IMR-90 (cell line): ENCODE measurements at regions not wholly inside any gene's neighbourhood (a gene's known extent, or its start where the extent isn't known, plus 50 kb on each side); places are given as distances from the start of the nearest gene placed in this dataset.

ENCODE experiments used
- ATAC-seq: fragments of 200-7000 bp; cut with Tn5 transposase; 2 replicates; pipeline ENCODE4 v1.9.1; 2020; ENCODE audit warnings: low read depth, mild to moderate bottlenecking, moderate library complexity
- BruUV-seq: library from RNA; stranded (reverse); fragments of 400-500 nt; replicated peaks from 2 replicates; lab custom pipeline; 2021; lab: Mats Ljungman, UMichigan
- CTCF ChIA-PET: fragments of 300-600 bp; formaldehyde crosslinking; extraction: SDS; loops from one replicate; lab custom pipeline; 2021; ENCODE audit warnings: antibody characterized with exemption; lab: Yijun Ruan, JAX
- POLR2A ChIA-PET: fragments of 300-600 bp; sonication (Branson Sonifier 250); formaldehyde crosslinking; loops from one replicate; lab custom pipeline; 2022; ENCODE audit warnings: antibody characterized with exemption; ENCODE audit not compliant: unreplicated experiment; lab: Charles Lee
- DNase-seq: peaks from one replicate; pipeline ENCODE4 v3.0.0; 2013
- H2AFZ ChIP-seq: replicated peaks from 2 replicates; pipeline ENCODE3; 2013; ENCODE audit warnings: low read length, mild to moderate bottlenecking; ENCODE audit not compliant: poor library complexity
- H2AK5ac ChIP-seq: 2 replicates; pipeline ENCODE4 v1.6.1; 2013; ENCODE audit warnings: low read depth, low read length, inconsistent platforms
- H2AK9ac ChIP-seq: replicated peaks from 2 replicates; pipeline ENCODE3; 2013; ENCODE audit warnings: mild to moderate bottlenecking, low read depth, low read length, moderate library complexity; ENCODE audit not compliant: poor library complexity
- H2BK120ac ChIP-seq: 2 replicates; pipeline ENCODE4 v1.6.1; 2013; ENCODE audit warnings: low read depth, low read length, inconsistent platforms
- H2BK15ac ChIP-seq: 3 replicates; pipeline ENCODE4 v1.6.1; 2013; ENCODE audit warnings: low read depth, low read length, inconsistent platforms
- H2BK20ac ChIP-seq: 2 replicates; pipeline ENCODE4 v1.6.1; 2013; ENCODE audit warnings: low read depth, mild to moderate bottlenecking, inconsistent platforms, low read length, moderate library complexity
- H2BK5ac ChIP-seq: 2 replicates; pipeline ENCODE4 v1.6.1; 2013; ENCODE audit warnings: mild to moderate bottlenecking, low read depth, low read length, inconsistent platforms; ENCODE audit not compliant: poor library complexity, severe bottlenecking
- H3K14ac ChIP-seq: replicated peaks from 2 replicates; pipeline ENCODE4 v1.6.1; 2013; ENCODE audit warnings: low read depth, low read length, inconsistent platforms
- H3K18ac ChIP-seq: 2 replicates; pipeline ENCODE4 v1.6.1; 2013; ENCODE audit warnings: low read depth, low read length, control low read depth
- H3K23ac ChIP-seq: 2 replicates; pipeline ENCODE4 v1.6.1; 2013; ENCODE audit warnings: low read depth, low read length, inconsistent platforms
- H3K27ac ChIP-seq: 2 replicates; pipeline ENCODE4 v1.5.1; 2013; ENCODE audit warnings: mild to moderate bottlenecking, control low read depth, low read length; ENCODE audit not compliant: insufficient read depth
- H3K27me3 ChIP-seq: 2 replicates; pipeline ENCODE4 v1.6.1; 2013; ENCODE audit warnings: low read length; ENCODE audit not compliant: control insufficient read depth, insufficient read depth
- H3K36me3 ChIP-seq: 2 replicates; pipeline ENCODE4 v1.6.1; 2013; ENCODE audit warnings: low read length, mixed read lengths; ENCODE audit not compliant: control insufficient read depth, insufficient read depth
- H3K4ac ChIP-seq: 2 replicates; pipeline ENCODE4 v1.6.1; 2013; ENCODE audit warnings: low read depth, low read length, inconsistent platforms
- H3K4me1 ChIP-seq: 2 replicates; pipeline ENCODE4 v1.6.1; 2013; ENCODE audit warnings: low read length, mixed read lengths; ENCODE audit not compliant: control insufficient read depth, insufficient read depth
- H3K4me2 ChIP-seq: 2 replicates; pipeline ENCODE4 v1.6.1; 2013; ENCODE audit warnings: low read depth, mild to moderate bottlenecking, control low read depth, low read length, moderate library complexity
- H3K4me3 ChIP-seq: 2 replicates; pipeline ENCODE4 v1.5.1; 2013; ENCODE audit warnings: low read depth, mild to moderate bottlenecking, control low read depth, low read length, moderate library complexity; ENCODE audit not compliant: insufficient read depth
- H3K56ac ChIP-seq: 2 replicates; pipeline ENCODE4 v1.6.1; 2013; ENCODE audit warnings: low read length, inconsistent platforms; ENCODE audit not compliant: insufficient read depth; ENCODE audit errors: extremely low read depth
- H3K79me1 ChIP-seq, 2 experiments: 2 replicates each; pipeline ENCODE4 v1.6.1; 2013; ENCODE audit warnings: low read length in 2 of 2, inconsistent platforms in 1 of 2, low read depth in 1 of 2
- H3K9ac ChIP-seq: 2 replicates; pipeline ENCODE4 v1.6.1; 2013; ENCODE audit warnings: low read depth, low read length, control low read depth
- H3K9me1 ChIP-seq: 2 replicates; pipeline ENCODE4 v1.6.1; 2013; ENCODE audit warnings: low read length, inconsistent platforms; ENCODE audit not compliant: insufficient read depth
- H3K9me3 ChIP-seq: 2 replicates; pipeline ENCODE4 v1.6.1; 2013; ENCODE audit warnings: low read length; ENCODE audit not compliant: control insufficient read depth, insufficient read depth
- H4K20me1 ChIP-seq: 2 replicates; pipeline ENCODE4 v1.6.1; 2013; ENCODE audit warnings: low read length, inconsistent platforms; ENCODE audit not compliant: insufficient read depth
- H4K5ac ChIP-seq: 2 replicates; pipeline ENCODE4 v1.6.1; 2013; ENCODE audit warnings: mild to moderate bottlenecking, low read depth, low read length, control low read depth
- H4K8ac ChIP-seq, 2 experiments: 2 replicates each; pipeline ENCODE4 v1.6.1; 2013; ENCODE audit warnings: low read depth in 2 of 2, low read length in 2 of 2, control low read depth in 1 of 2, inconsistent platforms in 1 of 2
- H4K91ac ChIP-seq: 2 replicates; pipeline ENCODE4 v1.6.1; 2013; ENCODE audit warnings: low read depth, low read length, inconsistent platforms; ENCODE audit not compliant: insufficient read depth
- BHLHE40 ChIP-seq: fragments of 150-350 bp; IDR thresholded peaks from 2 replicates; pipeline ENCODE4 v1.6.1; 2016; ENCODE audit warnings: mild to moderate bottlenecking, low read depth, low read length
- CEBPB ChIP-seq: IDR thresholded peaks from 2 replicates; pipeline ENCODE4 v1.6.1; 2012; ENCODE audit warnings: low read depth, low read length, improper control_type of control experiment
- CHD1 ChIP-seq: IDR thresholded peaks from 2 replicates; pipeline ENCODE4 v1.6.1; 2012; ENCODE audit warnings: low read depth, low read length, improper control_type of control experiment
- FOS ChIP-seq: fragments of 150-350 bp; IDR thresholded peaks from 2 replicates; pipeline ENCODE4 v1.6.1; 2016; ENCODE audit warnings: low read depth, low read length
- MAFK ChIP-seq: IDR thresholded peaks from 2 replicates; pipeline ENCODE4 v1.6.1; 2012; ENCODE audit warnings: low read depth, low read length, improper control_type of control experiment
- MAZ ChIP-seq: IDR thresholded peaks from 2 replicates; pipeline ENCODE4 v1.6.1; 2012; ENCODE audit warnings: low read depth, mild to moderate bottlenecking, low read length, improper control_type of control experiment, moderate library complexity, borderline replicate concordance
- NFE2L2 ChIP-seq: fragments of 150-350 bp; IDR thresholded peaks from 2 replicates; pipeline ENCODE4 v1.6.1; 2016; ENCODE audit warnings: low read depth, mild to moderate bottlenecking, low read length
- RAD21 ChIP-seq: IDR thresholded peaks from 2 replicates; pipeline ENCODE4 v1.6.1; 2012; ENCODE audit warnings: low read length, improper control_type of control experiment
- RCOR1 ChIP-seq: IDR thresholded peaks from 2 replicates; pipeline ENCODE4 v1.6.1; 2012; ENCODE audit warnings: mild to moderate bottlenecking, low read length, improper control_type of control experiment; ENCODE audit not compliant: insufficient replicate concordance
- RFX5 ChIP-seq: IDR thresholded peaks from 2 replicates; pipeline ENCODE4 v1.8.0; 2012; ENCODE audit warnings: low read depth, mild to moderate bottlenecking, low read length, moderate library complexity
- SMC3 ChIP-seq: fragments of 150-350 bp; IDR thresholded peaks from 2 replicates; pipeline ENCODE4 v1.6.1; 2016; ENCODE audit warnings: low read depth, mild to moderate bottlenecking, antibody characterized with exemption, low read length, moderate library complexity
- WGBS, 2 experiments: methylation state at CpG; one replicate each; pipeline versions ENCODE4 v1.1.5 to v1.1.7; 2013; ENCODE audit warnings: missing lambda C conversion rate in 2 of 2; ENCODE audit not compliant: insufficient read length in 1 of 2; ENCODE audit errors: extremely low coverage in 2 of 2; 5-methylcytosine and 5-hydroxymethylcytosine counted together
- dilution Hi-C: fragments of 300-500 bp; cut with HindIII; formaldehyde crosslinking; loops from one replicate; pipeline ENCODE4 v1.14.3; 2018; ENCODE audit warnings: low sequenced_read_pairs; ENCODE audit not compliant: unreplicated experiment
- in situ Hi-C: fragments of 300-500 bp; cut with MboI; formaldehyde crosslinking; loops from 3 replicates; pipeline ENCODE4 v1.14.3; 2019; ENCODE audit warnings: low sequenced_read_pairs, inconsistent platforms, mixed read lengths
- intact Hi-C: fragments of 100-400 bp; cut with micrococcal nuclease; formaldehyde crosslinking; loops from 2 replicates; pipeline ENCODE4 v1.10.0; 2022
- TF ChIP-seq, protein P1 (sequence below): conservative IDR thresholded peaks from 2 replicates; pipeline ENCODE4 v1.5.1; 2012; ENCODE audit warnings: mild to moderate bottlenecking, low read depth, low read length, improper control_type of control experiment
- TF ChIP-seq, protein P2 (sequence below): fragments of 150-350 bp; IDR thresholded peaks from 2 replicates; pipeline ENCODE4 v1.6.1; 2017; ENCODE audit warnings: mild to moderate bottlenecking, antibody characterized with exemption, low read length, low read depth

DNA sequence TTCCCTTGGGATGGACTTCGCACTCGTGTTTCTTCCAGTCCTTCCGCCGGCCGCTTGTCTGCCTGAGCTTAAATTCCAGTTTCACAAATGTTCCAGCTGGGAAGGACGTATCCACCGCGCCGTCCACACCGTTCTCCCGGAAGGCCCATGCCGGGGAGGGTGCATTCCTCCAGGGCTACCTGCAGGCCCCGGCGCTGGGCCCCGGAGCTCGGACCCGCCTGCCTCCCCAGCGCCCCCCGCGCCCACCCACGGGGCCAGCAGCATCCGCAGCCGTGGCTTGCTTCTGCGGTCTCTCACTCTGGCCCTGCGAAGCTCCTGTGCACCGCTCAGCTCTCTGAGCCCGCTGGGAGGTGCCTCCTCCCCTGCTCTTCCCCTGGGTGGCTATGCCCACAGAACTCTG is 2084.1 kb downstream of the TP53TG3F start:
- Histone ChIP-seq H3K23ac (no peak overlapping the region), H3K4me3 (no peak overlapping the region), H3K4ac (no peak overlapping the region), H2BK20ac (no peak overlapping the region), H4K20me1 (no peaks in the 10 kb centered on the region), H2BK120ac (no peak overlapping the region), H2AK5ac (no peak overlapping the region), H3K18ac (no peak overlapping the region), H3K14ac (no peak overlapping the region), H2AK9ac (no peak overlapping the region), H3K36me3 (no peaks in the 10 kb centered on the region), H3K4me2 (no peak overlapping the region), H2BK5ac (no peak overlapping the region), H3K9me3 (0 out of 2 replicates have a peak, but pooled peaks cover 4% of the 10 kb centered on the region), H3K9me1 (no peaks in the 10 kb centered on the region), H3K4me1 (no peaks in the 10 kb centered on the region), H3K79me1 (no peaks in the 10 kb centered on the region), H3K9ac (no peak overlapping the region), H2AFZ (no peak overlapping the region), H2BK15ac (no peak overlapping the region), H3K27me3 (no peaks in the 10 kb centered on the region), H4K5ac (no peak overlapping the region), H4K8ac (no peak overlapping the region), H3K27ac (no peak overlapping the region), H4K91ac (no peak overlapping the region), H3K56ac (no peak overlapping the region)
- ChIA-PET POLR2A (no interaction called here), CTCF (no interaction called here)
- no peak for TF ChIP-seq CEBPB
- TF ChIP-seq, protein P1, sequence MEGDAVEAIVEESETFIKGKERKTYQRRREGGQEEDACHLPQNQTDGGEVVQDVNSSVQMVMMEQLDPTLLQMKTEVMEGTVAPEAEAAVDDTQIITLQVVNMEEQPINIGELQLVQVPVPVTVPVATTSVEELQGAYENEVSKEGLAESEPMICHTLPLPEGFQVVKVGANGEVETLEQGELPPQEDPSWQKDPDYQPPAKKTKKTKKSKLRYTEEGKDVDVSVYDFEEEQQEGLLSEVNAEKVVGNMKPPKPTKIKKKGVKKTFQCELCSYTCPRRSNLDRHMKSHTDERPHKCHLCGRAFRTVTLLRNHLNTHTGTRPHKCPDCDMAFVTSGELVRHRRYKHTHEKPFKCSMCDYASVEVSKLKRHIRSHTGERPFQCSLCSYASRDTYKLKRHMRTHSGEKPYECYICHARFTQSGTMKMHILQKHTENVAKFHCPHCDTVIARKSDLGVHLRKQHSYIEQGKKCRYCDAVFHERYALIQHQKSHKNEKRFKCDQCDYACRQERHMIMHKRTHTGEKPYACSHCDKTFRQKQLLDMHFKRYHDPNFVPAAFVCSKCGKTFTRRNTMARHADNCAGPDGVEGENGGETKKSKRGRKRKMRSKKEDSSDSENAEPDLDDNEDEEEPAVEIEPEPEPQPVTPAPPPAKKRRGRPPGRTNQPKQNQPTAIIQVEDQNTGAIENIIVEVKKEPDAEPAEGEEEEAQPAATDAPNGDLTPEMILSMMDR, result no peak
- no peak for TF ChIP-seq FOS
- no peak for TF ChIP-seq RAD21
- TF ChIP-seq NFE2L2, result no peak
- TF ChIP-seq RCOR1, result no peak
- TF ChIP-seq CHD1, result no peak
- TF ChIP-seq MAFK, result no peak
- TF ChIP-seq, protein P2, sequence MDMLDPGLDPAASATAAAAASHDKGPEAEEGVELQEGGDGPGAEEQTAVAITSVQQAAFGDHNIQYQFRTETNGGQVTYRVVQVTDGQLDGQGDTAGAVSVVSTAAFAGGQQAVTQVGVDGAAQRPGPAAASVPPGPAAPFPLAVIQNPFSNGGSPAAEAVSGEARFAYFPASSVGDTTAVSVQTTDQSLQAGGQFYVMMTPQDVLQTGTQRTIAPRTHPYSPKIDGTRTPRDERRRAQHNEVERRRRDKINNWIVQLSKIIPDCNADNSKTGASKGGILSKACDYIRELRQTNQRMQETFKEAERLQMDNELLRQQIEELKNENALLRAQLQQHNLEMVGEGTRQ, result no peak
- no peak for TF ChIP-seq SMC3
- no peak for TF ChIP-seq RFX5
- TF ChIP-seq BHLHE40, result no peak
- no peak for TF ChIP-seq MAZ
- WGBS, 2 experiments, result 66% methylated on average over 20 of the region's 27 CpGs; no CpG with 5 or more reads in 1 of the 2 experiments
- ATAC-seq (no peak), DNase-seq (no peak)
- dilution Hi-C loops (no loop called here), in situ Hi-C loops (no loop called here), intact Hi-C loops (no loop called here)
- no TSS peak for BruUV-seq
